NCI-H2171 (cell line): ENCODE measurements at regions not wholly inside any gene's neighbourhood (a gene's known extent, or its start where the extent isn't known, plus 50 kb on each side); places are given as distances from the start of the nearest gene placed in this dataset.

ENCODE experiments used
- DNase-seq: peaks from one replicate; lab custom pipeline; 2025; lab: John Stamatoyannopoulos, UW

- DNase-seq, result no peak
Observed at GRCh38 chr7:4612939-4613841, 68.9 kb upstream of the FOXK1 start.

GRCh38 chr7:4613846-4614548, 68.1 kb upstream of the FOXK1 start:
- DNase-seq, result no peak

DNA sequence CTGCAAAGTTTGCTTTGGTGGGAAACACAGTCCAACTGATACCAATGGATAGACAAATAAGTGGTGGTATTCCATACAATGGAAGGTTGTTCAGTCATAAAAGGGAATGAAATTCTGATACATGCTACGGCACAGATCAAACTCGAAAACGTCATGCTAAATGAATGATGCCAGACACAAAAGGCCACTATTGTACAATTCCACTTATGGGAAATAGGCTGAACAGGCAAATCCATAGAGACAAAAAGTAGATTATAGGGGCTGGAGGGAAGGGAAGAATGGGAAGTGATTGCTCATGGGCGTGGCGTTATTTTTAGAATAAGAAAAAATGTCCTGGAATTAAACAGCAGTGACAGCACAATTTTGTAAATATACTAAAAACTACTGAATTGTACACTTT, 66.0 kb upstream of the FOXK1 start:
- DNase-seq, result no peak

DNA sequence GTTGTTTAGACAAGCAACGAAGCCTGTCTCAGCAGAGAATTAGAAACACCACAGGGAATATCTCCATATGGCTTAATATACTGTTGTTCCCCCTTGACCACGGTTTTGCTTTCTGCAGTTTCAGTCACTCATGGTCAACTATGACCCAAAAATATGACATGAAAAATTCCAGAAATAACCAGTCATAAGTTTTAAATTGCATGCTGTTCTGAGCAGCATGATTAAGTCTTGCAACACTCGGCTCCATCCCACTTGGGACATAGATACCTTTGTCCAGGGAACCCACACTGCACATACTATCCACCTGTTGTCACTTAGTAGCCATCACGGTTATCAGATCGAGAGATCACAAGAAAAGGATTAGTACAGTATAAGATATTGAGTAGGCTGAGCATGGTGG, 60.7 kb upstream of the FOXK1 start:
- no peak for DNase-seq

DNA sequence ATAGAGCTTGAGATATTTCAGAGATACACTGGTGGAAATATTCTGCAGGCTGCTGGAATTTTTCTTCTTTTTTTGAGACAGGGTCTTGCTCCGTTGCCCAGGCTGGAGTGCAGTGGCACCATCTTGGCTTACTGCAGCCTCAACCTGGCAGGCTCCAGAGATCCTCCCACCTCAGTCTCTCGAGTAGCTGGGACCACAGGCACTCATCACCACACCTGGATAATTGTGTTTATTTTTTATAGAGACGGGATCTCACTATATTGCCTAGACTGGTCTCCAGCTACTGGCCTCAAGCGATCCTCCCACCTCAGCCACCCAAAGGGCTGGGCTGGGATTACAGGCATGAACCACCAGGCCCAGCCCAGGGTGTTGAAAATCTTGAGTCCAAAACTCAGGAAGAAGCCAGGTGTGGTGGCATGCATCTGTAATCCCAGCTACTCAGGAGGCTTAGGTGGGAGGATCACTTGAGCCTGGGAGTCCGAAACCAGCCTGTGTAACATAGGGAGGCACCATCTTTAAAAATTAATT, 55.7 kb upstream of the FOXK1 start:
- no peak for DNase-seq

GRCh38 chr7:4629287-4629895, 52.7 kb upstream of the FOXK1 start:
- DNase-seq, result peak; percentile 63

DNA sequence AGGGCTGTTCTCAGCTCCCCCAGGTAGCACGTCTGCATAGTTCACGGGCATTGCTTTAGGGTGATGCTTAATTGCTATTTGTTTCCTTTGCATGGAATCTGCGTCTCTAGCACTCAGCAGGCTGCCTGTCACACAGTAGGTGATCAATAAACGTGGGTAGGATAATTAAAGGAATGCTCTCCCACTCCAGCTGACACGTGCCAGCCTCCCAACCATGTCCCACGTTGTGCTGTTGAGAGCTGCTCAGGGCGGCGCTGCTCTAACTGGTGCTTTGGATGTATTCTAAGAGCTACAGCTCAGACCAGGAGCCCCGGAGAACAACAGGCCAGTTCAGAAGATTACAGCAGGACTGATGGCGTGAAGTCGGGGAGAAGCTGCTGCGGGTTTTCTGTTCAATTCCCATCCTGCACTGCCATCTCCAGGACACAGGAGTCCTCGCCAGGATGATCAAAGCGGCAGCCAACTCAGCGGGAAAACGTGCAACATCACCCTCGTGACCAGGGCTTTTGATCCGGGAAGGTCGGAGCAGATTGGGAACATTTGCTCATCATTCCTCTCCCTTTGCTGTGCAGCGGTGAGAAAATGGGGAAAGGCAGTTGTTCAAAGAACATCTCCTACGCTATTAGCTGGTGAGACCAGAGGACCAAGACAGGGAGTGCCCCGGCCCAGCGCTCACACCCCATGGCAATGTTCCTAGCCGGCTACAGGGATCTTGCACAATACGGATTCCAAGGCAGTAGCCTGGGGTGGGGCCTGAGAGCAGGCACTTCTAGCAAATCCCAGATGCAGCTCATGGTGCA, 50.5 kb upstream of the FOXK1 start:
- DNase-seq, result peak; percentile 82
